HUES48 (cell line): ENCODE measurements at regions not wholly inside any gene's neighbourhood (a gene's known extent, or its start where the extent isn't known, plus 50 kb on each side); places are given as distances from the start of the nearest gene placed in this dataset.
A peak's percentile ranks its signal among the peaks of the same experiment; 100 is the strongest.
"Not testable (repeated sequence)": the region's sequence is repeated elsewhere in the genome, so short reads cannot be mapped to it uniquely, and the experiment has no call there.

Experiments used
- H3K27ac ChIP-seq: one replicate; pipeline ENCODE4 v1.7.0; 2013; ENCODE audit warnings: low read depth, low read length, inconsistent platforms
- H3K27me3 ChIP-seq: 2 replicates; pipeline ENCODE4 v1.6.1; 2013; ENCODE audit warnings: mild to moderate bottlenecking, low read length; ENCODE audit not compliant: control insufficient read depth, insufficient read depth
- H3K36me3 ChIP-seq: 2 replicates; pipeline ENCODE4 v1.6.1; 2013; ENCODE audit warnings: low read length; ENCODE audit not compliant: control insufficient read depth, insufficient read depth
- H3K4me1 ChIP-seq: 2 replicates; pipeline ENCODE4 v1.6.1; 2013; ENCODE audit warnings: mild to moderate bottlenecking, low read length; ENCODE audit not compliant: control insufficient read depth, insufficient read depth
- H3K4me3 ChIP-seq: 2 replicates; pipeline ENCODE4 v1.5.1; 2013; ENCODE audit warnings: mild to moderate bottlenecking, low read depth, low read length
- H3K9ac ChIP-seq: 2 replicates; pipeline ENCODE4 v1.6.1; 2013; ENCODE audit warnings: mild to moderate bottlenecking, low read depth, low read length, moderate library complexity
- H3K9me3 ChIP-seq: 2 replicates; pipeline ENCODE4 v1.6.1; 2013; ENCODE audit warnings: low read length; ENCODE audit not compliant: control insufficient read depth, insufficient read depth

- not testable (repeated sequence) for H3K36me3 ChIP-seq, H3K4me1 ChIP-seq, H3K27ac ChIP-seq, H3K9me3 ChIP-seq, H3K9ac ChIP-seq, H3K27me3 ChIP-seq, H3K4me3 ChIP-seq
Measured at GRCh38 chr5:122209601-122210000, 80.3 kb downstream of the ZNF474 start.

DNA sequence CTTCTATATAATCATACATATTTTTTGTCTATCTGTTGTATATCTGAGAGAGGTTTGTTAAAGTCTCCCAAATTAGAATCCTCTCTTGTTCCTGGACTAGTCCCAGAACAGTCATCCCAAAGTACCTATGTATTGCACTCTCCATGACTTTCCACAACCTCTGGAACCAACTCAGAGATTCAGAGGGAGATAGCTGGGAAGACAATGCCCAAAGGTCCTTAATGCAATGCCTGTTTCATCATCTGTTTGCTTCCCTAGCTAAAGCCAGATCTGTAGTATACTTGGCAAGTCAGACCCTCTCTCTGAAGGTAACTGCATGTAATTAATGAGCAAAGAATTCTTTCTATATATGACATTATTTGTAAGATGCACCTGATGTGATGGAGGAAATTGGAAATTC, 89.4 kb downstream of the ZNF474 start:
- H3K4me3 ChIP-seq: no peak overlapping the region

GRCh38 chr5:122219436-122220166, 90.3 kb downstream of the ZNF474 start:
- peaks cover 4% of the 10 kb centered on the region; the same call in 1 of the 2 replicates for H3K4me1 ChIP-seq
- H3K9ac ChIP-seq: no peak overlapping the region
- no peak overlapping the region for H3K4me3 ChIP-seq
- H3K9me3 ChIP-seq: no peaks in the 10 kb centered on the region
- no peaks in the 10 kb centered on the region for H3K36me3 ChIP-seq
- no peaks in the 10 kb centered on the region for H3K27me3 ChIP-seq
- no peak overlapping the region for H3K27ac ChIP-seq

More for the DNA sequence above, 89.4 kb downstream of the ZNF474 start:
- Histone ChIP-seq H3K27me3 (no peaks in the 10 kb centered on the region), H3K9ac (no peak overlapping the region), H3K27ac (no peak overlapping the region), H3K36me3 (no peaks in the 10 kb centered on the region), H3K4me1 (peaks cover 4% of the 10 kb centered on the region; the same call in 1 of the 2 replicates), H3K9me3 (no peaks in the 10 kb centered on the region)

DNA sequence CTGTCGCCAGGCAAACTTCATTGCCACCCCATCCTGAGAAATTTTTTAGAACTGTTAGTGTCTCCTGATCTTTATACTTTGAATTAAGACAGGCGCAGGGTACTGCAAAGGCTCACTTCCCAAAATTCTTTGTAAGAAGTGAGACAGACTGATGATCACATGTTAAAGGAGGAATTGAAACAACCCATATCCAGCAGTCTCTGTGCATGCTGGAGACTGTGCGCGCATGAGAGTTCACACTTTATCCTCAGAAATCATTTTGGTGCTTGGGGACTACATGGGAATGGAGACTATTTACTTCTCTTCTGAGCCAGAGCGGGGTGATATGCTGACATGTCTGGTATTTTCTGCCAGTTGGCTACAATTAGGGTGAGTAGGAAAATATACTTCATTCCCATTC, 91.2 kb downstream of the ZNF474 start:
- Histone ChIP-seq H3K9me3 (no peaks in the 10 kb centered on the region), H3K4me3 (no peak overlapping the region), H3K36me3 (no peaks in the 10 kb centered on the region), H3K4me1 (peaks cover 4% of the 10 kb centered on the region; the same call in 1 of the 2 replicates), H3K27ac (no peak overlapping the region), H3K27me3 (no peaks in the 10 kb centered on the region), H3K9ac (no peak overlapping the region)

DNA sequence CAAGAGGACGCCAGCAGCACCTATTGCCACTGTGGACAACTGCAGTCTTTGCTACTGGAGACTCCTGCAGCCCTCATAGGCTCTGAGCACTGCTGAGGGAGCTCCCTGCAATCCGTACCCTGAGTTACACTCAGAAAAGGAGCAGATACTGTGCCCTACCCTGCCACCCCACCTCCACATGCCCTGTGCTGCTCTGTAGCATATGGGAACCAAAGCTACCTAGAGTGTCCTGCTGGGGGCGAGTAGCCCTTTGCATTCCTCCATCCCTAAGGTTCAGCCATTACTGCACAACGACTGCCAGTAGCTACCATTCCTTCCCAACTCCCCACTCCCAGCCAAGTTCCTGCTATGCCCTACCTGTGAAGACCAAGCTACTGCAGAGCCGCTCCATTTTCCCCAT, 90.2 kb upstream of the SNCAIP start:
- Histone ChIP-seq H3K9ac (no peak overlapping the region), H3K27me3 (no peaks in the 10 kb centered on the region), H3K9me3 (no peaks in the 10 kb centered on the region), H3K36me3 (no peaks in the 10 kb centered on the region), H3K27ac (no peak overlapping the region), H3K4me3 (no peak overlapping the region), H3K4me1 (peaks cover 4% of the 10 kb centered on the region; the same call in 1 of the 2 replicates)

DNA sequence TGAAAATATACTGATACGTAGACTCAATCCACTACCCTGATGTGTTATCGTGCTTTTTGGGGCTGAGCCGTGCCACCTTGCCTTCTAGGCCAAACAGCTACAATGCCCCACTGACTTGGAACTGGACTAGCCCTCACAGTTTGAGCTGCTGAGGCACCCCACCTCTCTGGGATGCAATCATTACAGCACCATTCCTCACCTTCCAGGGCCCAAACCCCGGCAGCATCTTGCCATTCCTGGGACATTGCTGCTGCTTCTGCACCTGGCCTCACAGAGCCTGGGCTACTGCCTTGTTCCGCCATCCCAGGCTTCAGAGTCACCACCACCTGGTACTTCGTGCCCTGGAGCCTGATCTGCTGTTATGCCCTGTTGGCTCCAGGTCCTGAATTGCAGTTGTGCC, 89.5 kb upstream of the SNCAIP start:
- H3K4me3 ChIP-seq: no peak overlapping the region
- H3K9me3 ChIP-seq: no peaks in the 10 kb centered on the region
- no peaks in the 10 kb centered on the region for H3K27me3 ChIP-seq
- H3K4me1 ChIP-seq: peaks cover 4% of the 10 kb centered on the region; the same call in 1 of the 2 replicates
- no peaks in the 10 kb centered on the region for H3K36me3 ChIP-seq
- H3K27ac ChIP-seq: no peak overlapping the region
- H3K9ac ChIP-seq: no peak overlapping the region

GRCh38 chr5:122228728-122229392, 83.2 kb upstream of the SNCAIP start:
- Histone ChIP-seq H3K36me3 (no peaks in the 10 kb centered on the region), H3K27ac (peak overlapping the region; percentile 39), H3K9ac (no peak overlapping the region), H3K9me3 (no peaks in the 10 kb centered on the region), H3K27me3 (no peaks in the 10 kb centered on the region), H3K4me3 (no peak overlapping the region), H3K4me1 (peaks cover 15% of the 10 kb centered on the region)

DNA sequence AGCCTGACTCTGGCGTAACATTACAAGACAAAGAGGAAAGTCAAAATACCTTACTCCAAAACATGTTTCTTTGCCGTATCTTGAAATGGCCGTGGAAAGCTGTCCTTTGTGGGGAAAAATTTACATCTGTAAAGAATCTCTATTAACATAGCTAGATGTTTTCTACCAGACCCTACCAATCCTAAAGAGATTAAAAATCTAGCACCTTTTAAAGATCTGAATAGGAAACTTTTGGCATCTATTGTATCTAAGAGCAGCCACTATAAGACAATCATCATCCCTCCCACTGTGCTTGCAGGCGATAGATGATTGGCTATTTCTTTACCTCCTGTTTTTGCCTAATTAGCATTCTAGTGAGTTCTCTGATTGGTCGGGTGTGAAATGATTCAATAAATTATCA, 82.5 kb upstream of the SNCAIP start:
- Histone ChIP-seq H3K9me3 (no peaks in the 10 kb centered on the region), H3K4me1 (peaks cover 15% of the 10 kb centered on the region), H3K4me3 (no peak overlapping the region), H3K36me3 (no peaks in the 10 kb centered on the region), H3K27me3 (no peaks in the 10 kb centered on the region), H3K27ac (peak overlapping the region; percentile 39), H3K9ac (no peak overlapping the region)

DNA sequence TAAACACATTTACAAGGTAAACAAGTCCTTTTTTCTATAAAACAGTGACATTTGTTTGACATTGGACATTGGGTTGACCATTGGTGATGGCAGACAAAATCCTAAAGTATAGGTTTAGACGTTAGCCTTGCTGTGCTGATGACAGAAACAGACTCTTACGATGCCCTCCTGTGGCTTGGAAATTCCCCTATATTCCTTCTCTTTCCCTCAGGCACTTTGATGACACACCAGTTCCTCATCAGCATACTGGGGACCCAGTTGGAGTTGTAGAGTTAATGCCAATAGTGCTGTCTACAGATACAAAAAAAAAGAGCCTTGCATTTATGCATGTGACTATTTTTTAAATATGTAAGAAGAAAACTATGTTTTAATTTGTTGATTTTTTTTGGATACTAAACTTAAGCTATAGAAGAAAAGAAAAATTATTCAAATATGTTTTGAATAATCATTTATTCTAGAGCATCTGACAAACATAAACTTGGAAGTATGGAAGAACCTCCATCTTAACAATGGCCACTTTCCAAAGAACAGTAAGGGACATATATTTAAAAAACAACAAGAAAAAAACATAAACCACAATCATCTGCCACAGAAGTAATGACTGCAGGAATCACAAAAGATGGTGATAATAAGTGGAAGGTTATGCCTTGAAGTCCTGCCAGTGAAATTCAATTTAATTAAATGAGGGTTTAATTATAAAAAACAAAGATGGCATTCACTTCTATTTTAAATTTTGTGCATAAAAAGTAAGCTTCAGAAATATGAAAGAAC, 75.6 kb upstream of the SNCAIP start:
- Histone ChIP-seq H3K4me3 (no peak overlapping the region), H3K27ac (no peak overlapping the region), H3K4me1 (no peaks in the 10 kb centered on the region), H3K9ac (no peak overlapping the region), H3K27me3 (no peaks in the 10 kb centered on the region), H3K36me3 (no peaks in the 10 kb centered on the region), H3K9me3 (no peaks in the 10 kb centered on the region)

DNA sequence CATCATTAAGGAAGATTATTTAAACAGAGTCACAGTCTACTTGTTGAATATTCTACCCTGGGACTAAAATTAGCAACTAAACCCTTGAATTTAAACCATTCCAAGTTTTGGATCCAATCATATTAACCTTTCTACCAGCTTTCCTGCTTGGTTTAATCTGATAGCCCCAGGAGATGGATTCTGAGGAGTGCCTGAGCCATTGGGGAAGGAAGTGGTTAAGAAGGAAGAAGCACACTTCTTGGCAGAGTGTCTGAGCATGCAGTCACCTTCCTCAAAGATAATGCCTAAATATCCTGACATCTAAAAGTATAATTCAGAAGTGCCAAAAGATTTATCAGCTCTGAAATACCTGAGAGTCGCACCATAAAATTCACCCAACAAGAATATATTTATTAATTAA, 74.1 kb upstream of the SNCAIP start:
- H3K27ac ChIP-seq: no peak overlapping the region
- no peaks in the 10 kb centered on the region for H3K4me1 ChIP-seq
- no peak overlapping the region for H3K9ac ChIP-seq
- no peaks in the 10 kb centered on the region for H3K9me3 ChIP-seq
- no peaks in the 10 kb centered on the region for H3K36me3 ChIP-seq
- no peak overlapping the region for H3K4me3 ChIP-seq
- H3K27me3 ChIP-seq: no peaks in the 10 kb centered on the region

DNA sequence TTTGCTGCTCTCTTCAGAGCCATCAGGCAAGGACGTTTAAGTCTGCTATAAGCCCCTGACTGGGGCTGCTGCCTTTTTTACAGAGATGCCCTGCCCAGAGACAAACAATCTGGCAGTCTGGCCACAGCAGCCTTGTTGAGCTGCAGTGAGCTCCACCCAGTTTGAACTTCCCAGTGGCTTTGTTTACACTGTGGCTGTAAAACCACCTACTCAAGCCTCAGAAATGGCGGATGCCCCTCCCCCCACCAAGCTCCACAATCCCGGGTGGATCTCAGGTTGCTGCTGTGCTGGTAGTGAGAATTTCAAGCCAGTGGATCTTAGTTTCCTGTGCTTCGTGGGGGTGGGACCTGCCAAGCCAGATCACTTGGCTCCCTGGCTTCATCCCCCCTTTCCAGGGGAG, 59.7 kb upstream of the SNCAIP start:
- Histone ChIP-seq H3K27me3 (no peaks in the 10 kb centered on the region), H3K4me3 (no peak overlapping the region), H3K27ac (no peak overlapping the region), H3K9me3 (peaks cover 9% of the 10 kb centered on the region; the same call in 1 of the 2 replicates), H3K36me3 (no peaks in the 10 kb centered on the region), H3K9ac (no peak overlapping the region), H3K4me1 (no peaks in the 10 kb centered on the region)
